CD4-positive, alpha-beta T cell (primary cell): ENCODE measurements at regions not wholly inside any gene's neighbourhood (a gene's known extent, or its start where the extent isn't known, plus 50 kb on each side); places are given as distances from the start of the nearest gene placed in this dataset.

ENCODE experiments used
- ATAC-seq: fragments of 200-7000 bp; cut with Tn5 transposase; one replicate; pipeline ENCODE4 v1.10.0; 2022; ENCODE audit warnings: mild to moderate bottlenecking; ENCODE audit not compliant: poor library complexity
- CTCF ChIA-PET: fragments of 350-600 bp; sonication (Branson Sonifier 250); formaldehyde crosslinking; loops from one replicate; lab custom pipeline; 2021; ENCODE audit warnings: antibody characterized with exemption, inconsistent platforms; lab: Charles Lee
- POLR2A ChIA-PET: fragments of 350-600 bp; sonication (Branson Sonifier 250); formaldehyde crosslinking; loops from one replicate; lab custom pipeline; 2021; ENCODE audit warnings: antibody characterized with exemption, inconsistent platforms; lab: Charles Lee
- DNase-seq, 14 experiments: peaks; one replicate each; pipeline ENCODE4 v3.0.0-alpha.2; 2013 to 2020; ENCODE audit warnings: mixed read lengths in 2 of 14
- H3K27ac ChIP-seq, 2 donors: one replicate each; pipeline versions ENCODE4 v1.5.1 to v1.7.0; 2013; ENCODE audit warnings: low read length in 2 of 2, low read depth in 1 of 2, mild to moderate bottlenecking in 1 of 2
- H3K27me3 ChIP-seq, 2 experiments: 1 replicate in 1 of 2; 2 replicates in 1 of 2; pipeline versions ENCODE4 v1.6.1 to v1.7.0; 2013; ENCODE audit warnings: low read length in 2 of 2, control low read depth in 1 of 2, mild to moderate bottlenecking in 1 of 2, moderate library complexity in 1 of 2; ENCODE audit not compliant: insufficient read depth in 2 of 2, control insufficient read depth in 1 of 2
- H3K36me3 ChIP-seq: one replicate; pipeline ENCODE4 v1.6.1; 2013; ENCODE audit warnings: low read length, control low read depth; ENCODE audit not compliant: insufficient read depth
- H3K4me1 ChIP-seq: one replicate; pipeline ENCODE4 v1.6.1; 2013; ENCODE audit warnings: low read length, control low read depth; ENCODE audit not compliant: insufficient read depth
- H3K4me3 ChIP-seq: one replicate; pipeline ENCODE4 v1.5.1; 2013; ENCODE audit warnings: mild to moderate bottlenecking, low read length, moderate library complexity
- H3K9me3 ChIP-seq, 2 experiments: 1 replicate in 1 of 2; 2 replicates in 1 of 2; pipeline versions ENCODE4 v1.6.1 to v1.7.0; 2013; ENCODE audit warnings: low read length in 2 of 2, mild to moderate bottlenecking in 2 of 2, control low read depth in 1 of 2, moderate library complexity in 1 of 2; ENCODE audit not compliant: control insufficient read depth in 1 of 2, insufficient read depth in 1 of 2
- H3K27ac Mint-ChIP-seq: one replicate; pipeline ENCODE4 v1.8.0; 2020; ENCODE audit warnings: mixed read lengths
- H3K27me3 Mint-ChIP-seq: one replicate; pipeline ENCODE4 v1.8.0; 2021; ENCODE audit warnings: mixed read lengths
- H3K36me3 Mint-ChIP-seq: one replicate; pipeline ENCODE4 v1.8.0; 2021; ENCODE audit warnings: low read depth, mixed read lengths
- H3K4me1 Mint-ChIP-seq: one replicate; pipeline ENCODE4 v1.8.0; 2021; ENCODE audit warnings: low read depth, mixed read lengths
- H3K4me3 Mint-ChIP-seq: one replicate; pipeline ENCODE4 v1.8.0; 2020; ENCODE audit warnings: mild to moderate bottlenecking, mixed read lengths
- H3K9me3 Mint-ChIP-seq: one replicate; pipeline ENCODE4 v1.8.0; 2020; ENCODE audit warnings: mixed read lengths
- intact Hi-C, 2 experiments: fragments of 100-400 bp; cut with DNase I in 1 of 2; cut with micrococcal nuclease in 1 of 2; formaldehyde crosslinking; loops; one replicate each; pipeline versions ENCODE4 v1.15.1 to v1.9.0; 2023 to 2025; cut with DNase I, micrococcal nuclease
- TF ChIP-seq, protein P1 (sequence below): fragments of 200-600 bp; IDR thresholded peaks from one replicate; pipeline ENCODE4 v1.8.0; 2022; ENCODE audit warnings: antibody characterized with exemption, mild to moderate bottlenecking

DNA sequence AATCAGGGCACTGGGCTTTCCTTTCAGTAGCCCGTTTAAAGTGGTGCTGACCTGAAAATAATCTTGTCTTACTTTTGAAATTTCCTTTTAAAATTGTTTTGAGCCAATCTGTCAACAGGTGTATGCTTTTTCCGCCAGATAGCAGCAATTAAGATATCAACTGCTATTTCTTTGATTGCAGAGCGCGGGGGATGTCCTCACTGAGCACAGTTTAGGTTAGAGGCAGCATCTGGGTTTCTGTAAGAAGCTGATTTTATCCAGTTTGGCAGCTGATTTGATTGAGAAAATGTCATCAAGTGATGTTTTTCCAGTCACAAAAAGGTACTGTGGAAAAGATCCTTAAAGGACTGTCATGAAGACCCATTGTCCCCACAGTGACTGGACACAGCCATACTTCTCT lies 371.8 kb downstream of the ADAMTS20 start:
- Histone ChIP-seq H3K36me3 (no peaks in the 10 kb centered on the region), H3K9me3 (peaks cover 4 to 6% of the 10 kb centered on the region in 2 experiments), H3K4me1 (no peaks in the 10 kb centered on the region), H3K27me3 (no peaks in the 10 kb centered on the region), H3K4me3 (no peak overlapping the region), H3K27ac (no peak overlapping the region)
- DNase-seq = no peak
- no peak for ATAC-seq
- Mint-ChIP-seq H3K27ac (no peak overlapping the region), H3K9me3 (peaks cover 2% of the 10 kb centered on the region), H3K4me1 (no peaks in the 10 kb centered on the region), H3K4me3 (no peak overlapping the region), H3K36me3 (no peaks in the 10 kb centered on the region), H3K27me3 (no peaks in the 10 kb centered on the region)
- intact Hi-C loops = no loop called here
- POLR2A ChIA-PET = no interaction called here
- TF ChIP-seq, protein P1, sequence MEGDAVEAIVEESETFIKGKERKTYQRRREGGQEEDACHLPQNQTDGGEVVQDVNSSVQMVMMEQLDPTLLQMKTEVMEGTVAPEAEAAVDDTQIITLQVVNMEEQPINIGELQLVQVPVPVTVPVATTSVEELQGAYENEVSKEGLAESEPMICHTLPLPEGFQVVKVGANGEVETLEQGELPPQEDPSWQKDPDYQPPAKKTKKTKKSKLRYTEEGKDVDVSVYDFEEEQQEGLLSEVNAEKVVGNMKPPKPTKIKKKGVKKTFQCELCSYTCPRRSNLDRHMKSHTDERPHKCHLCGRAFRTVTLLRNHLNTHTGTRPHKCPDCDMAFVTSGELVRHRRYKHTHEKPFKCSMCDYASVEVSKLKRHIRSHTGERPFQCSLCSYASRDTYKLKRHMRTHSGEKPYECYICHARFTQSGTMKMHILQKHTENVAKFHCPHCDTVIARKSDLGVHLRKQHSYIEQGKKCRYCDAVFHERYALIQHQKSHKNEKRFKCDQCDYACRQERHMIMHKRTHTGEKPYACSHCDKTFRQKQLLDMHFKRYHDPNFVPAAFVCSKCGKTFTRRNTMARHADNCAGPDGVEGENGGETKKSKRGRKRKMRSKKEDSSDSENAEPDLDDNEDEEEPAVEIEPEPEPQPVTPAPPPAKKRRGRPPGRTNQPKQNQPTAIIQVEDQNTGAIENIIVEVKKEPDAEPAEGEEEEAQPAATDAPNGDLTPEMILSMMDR = no peak
- CTCF ChIA-PET = no interaction called here

DNA sequence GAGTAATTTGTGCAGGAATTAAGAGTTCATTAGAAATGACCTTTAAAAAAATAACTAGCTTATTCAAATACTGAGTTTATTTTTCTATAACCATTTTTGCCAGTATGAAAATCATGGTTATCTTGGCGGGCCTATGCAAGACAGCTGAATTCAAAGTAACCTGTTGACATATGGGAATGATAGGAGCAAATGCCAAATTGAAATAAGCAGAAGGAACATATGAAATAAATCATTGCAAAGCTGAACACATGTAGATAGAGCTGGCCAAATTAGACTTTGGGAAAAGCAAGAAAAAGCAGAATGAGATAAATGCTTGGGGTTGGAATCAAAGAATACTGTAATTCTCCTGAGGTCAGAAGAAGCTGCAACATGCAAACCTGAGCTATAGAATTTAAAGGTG lies 372.5 kb downstream of the ADAMTS20 start:
- Histone ChIP-seq H3K9me3 (peaks cover 4 to 6% of the 10 kb centered on the region in 2 experiments), H3K4me1 (no peaks in the 10 kb centered on the region), H3K27ac (no peak overlapping the region), H3K36me3 (no peaks in the 10 kb centered on the region), H3K27me3 (no peaks in the 10 kb centered on the region), H3K4me3 (no peak overlapping the region)
- H3K4me1 Mint-ChIP-seq = no peaks in the 10 kb centered on the region
- DNase-seq = no peak
- no peak for ATAC-seq
- TF ChIP-seq, protein P1 = no peak
- no peak overlapping the region for H3K4me3 Mint-ChIP-seq
- peaks cover 2% of the 10 kb centered on the region for H3K9me3 Mint-ChIP-seq
- ChIA-PET CTCF (interaction anchor here (0.6 kb wide), 1 partner anchor 9 kb away, joined by 3 read pairs; no protein-coding TSS in a partner anchor), POLR2A (interaction anchor here (0.6 kb wide), 1 partner anchor 141 kb away, joined by 3 read pairs; no protein-coding TSS in a partner anchor)
- intact Hi-C loops = no loop called here
- no peaks in the 10 kb centered on the region for H3K27me3 Mint-ChIP-seq
- no peaks in the 10 kb centered on the region for H3K36me3 Mint-ChIP-seq
- no peak overlapping the region for H3K27ac Mint-ChIP-seq

DNA sequence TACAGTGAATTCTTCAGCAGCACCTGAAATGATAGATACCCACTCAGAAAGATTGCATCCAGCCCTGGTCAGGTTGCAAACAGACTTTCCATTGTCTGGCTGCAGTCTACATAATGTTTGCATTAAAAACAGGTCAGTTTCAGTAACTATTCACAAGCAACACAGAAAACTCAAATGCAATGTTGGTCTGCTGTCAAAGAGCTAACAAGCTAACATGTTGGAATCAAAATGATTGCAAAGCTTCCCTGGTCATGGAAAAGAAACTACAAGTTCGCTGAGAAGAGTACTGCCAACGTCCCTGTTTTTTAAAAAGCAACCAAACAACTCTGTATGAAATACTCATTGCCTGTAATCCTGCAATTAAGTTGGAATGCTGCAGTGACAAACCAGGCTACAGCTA lies 374.7 kb downstream of the ADAMTS20 start:
- Histone ChIP-seq H3K27me3 (no peaks in the 10 kb centered on the region), H3K4me3 (no peak overlapping the region), H3K9me3 (peaks cover 0 to 4% of the 10 kb centered on the region in 2 experiments), H3K36me3 (no peaks in the 10 kb centered on the region), H3K4me1 (no peaks in the 10 kb centered on the region), H3K27ac (no peak overlapping the region)
- TF ChIP-seq, protein P1 = no peak
- no peak for DNase-seq
- no peak overlapping the region for H3K27ac Mint-ChIP-seq
- H3K9me3 Mint-ChIP-seq = no peaks in the 10 kb centered on the region
- no peaks in the 10 kb centered on the region for H3K4me1 Mint-ChIP-seq
- no peak for ATAC-seq
- H3K27me3 Mint-ChIP-seq = no peaks in the 10 kb centered on the region
- POLR2A ChIA-PET = no interaction called here
- no peaks in the 10 kb centered on the region for H3K36me3 Mint-ChIP-seq
- H3K4me3 Mint-ChIP-seq = no peak overlapping the region
- CTCF ChIA-PET = no interaction called here
- intact Hi-C loops = no loop called here
